LNCaP clone FGC (cell line): ENCODE measurements at regions not wholly inside any gene's neighbourhood (a gene's known extent, or its start where the extent isn't known, plus 50 kb on each side); places are given as distances from the start of the nearest gene placed in this dataset.
A peak's percentile ranks its signal among the peaks of the same experiment; 100 is the strongest.

Source experiments
- DNase-seq: peaks from one replicate; pipeline ENCODE4 v3.0.0-alpha.2; 2011; ENCODE audit warnings: low read depth
- H3K4me3 ChIP-seq: 2 replicates; pipeline ENCODE4 v1.5.1; 2011; ENCODE audit warnings: mild to moderate bottlenecking, low read depth, low read length, control low read depth
- TF ChIP-seq, protein P1 (sequence below): IDR thresholded peaks from 2 replicates; pipeline ENCODE4 v1.5.1; 2012; ENCODE audit warnings: mild to moderate bottlenecking; ENCODE audit not compliant: control insufficient read depth, insufficient read depth; ENCODE audit errors: extremely low read depth

GRCh38 chr2:2536416-2537056 is 205.5 kb upstream of the MYT1L start:
- H3K4me3 ChIP-seq: no peak overlapping the region
- DNase-seq: no peak
- TF ChIP-seq, protein P1, sequence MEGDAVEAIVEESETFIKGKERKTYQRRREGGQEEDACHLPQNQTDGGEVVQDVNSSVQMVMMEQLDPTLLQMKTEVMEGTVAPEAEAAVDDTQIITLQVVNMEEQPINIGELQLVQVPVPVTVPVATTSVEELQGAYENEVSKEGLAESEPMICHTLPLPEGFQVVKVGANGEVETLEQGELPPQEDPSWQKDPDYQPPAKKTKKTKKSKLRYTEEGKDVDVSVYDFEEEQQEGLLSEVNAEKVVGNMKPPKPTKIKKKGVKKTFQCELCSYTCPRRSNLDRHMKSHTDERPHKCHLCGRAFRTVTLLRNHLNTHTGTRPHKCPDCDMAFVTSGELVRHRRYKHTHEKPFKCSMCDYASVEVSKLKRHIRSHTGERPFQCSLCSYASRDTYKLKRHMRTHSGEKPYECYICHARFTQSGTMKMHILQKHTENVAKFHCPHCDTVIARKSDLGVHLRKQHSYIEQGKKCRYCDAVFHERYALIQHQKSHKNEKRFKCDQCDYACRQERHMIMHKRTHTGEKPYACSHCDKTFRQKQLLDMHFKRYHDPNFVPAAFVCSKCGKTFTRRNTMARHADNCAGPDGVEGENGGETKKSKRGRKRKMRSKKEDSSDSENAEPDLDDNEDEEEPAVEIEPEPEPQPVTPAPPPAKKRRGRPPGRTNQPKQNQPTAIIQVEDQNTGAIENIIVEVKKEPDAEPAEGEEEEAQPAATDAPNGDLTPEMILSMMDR: no peak

GRCh38 chr2:2530334-2530733 is 199.3 kb upstream of the MYT1L start:
- TF ChIP-seq, protein P1: 0 out of 2 replicates have a peak, but pooled peaks have one; percentile 5
- no peak overlapping the region for H3K4me3 ChIP-seq
- no peak for DNase-seq

GRCh38 chr2:2528846-2529245 is 197.8 kb upstream of the MYT1L start:
- DNase-seq: no peak
- H3K4me3 ChIP-seq: no peak overlapping the region
- TF ChIP-seq, protein P1: no peak

DNA sequence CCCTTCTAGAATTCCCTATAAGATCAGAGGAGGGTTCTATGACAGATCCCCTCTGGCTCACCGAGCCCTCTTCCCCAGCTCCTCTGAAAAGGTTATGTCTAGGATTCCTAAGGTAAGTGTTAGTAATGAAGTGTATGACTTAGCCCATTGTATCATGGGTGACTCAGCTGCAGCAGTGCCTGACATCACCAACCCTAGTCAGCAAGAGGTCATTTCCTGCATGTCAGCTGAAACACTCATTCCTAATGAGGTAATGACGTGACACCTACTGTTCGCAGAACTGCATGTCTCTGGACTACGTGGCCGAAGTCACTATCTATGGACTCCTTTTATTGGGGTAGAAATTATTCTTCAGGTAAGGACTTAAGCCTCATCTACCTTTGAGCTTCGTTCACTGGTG is 196.1 kb upstream of the MYT1L start:
- TF ChIP-seq, protein P1: no peak
- no peak for DNase-seq
- no peak overlapping the region for H3K4me3 ChIP-seq

DNA sequence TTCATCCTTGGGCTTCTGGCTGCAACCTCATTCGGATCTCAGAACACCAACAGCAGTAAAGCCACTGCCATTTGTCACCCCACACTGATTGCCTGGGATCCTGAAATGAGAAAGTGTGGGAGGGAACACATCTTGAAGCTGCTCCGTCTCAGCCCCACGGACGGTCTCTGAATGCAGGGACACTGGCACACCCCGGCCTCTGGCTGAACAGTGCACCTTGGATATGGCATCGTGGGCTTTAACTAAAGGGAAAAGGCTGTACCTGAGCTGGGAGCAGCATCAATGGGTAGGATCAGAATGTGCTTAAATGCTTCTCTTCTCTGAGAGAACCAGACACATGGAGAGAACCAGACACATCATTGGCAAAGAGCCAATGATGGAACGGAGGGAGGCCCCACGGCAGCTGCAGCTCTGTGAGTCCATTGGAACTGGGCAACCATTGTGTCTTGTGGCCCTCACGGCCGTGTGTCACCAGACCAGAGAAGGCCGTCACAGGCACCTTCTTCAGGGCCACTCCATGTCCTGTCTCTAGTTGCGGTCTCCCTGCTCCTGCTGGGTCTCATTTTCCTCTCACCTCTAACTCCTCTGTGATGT is 193.4 kb upstream of the MYT1L start:
- H3K4me3 ChIP-seq: no peak overlapping the region
- TF ChIP-seq, protein P1: no peak
- no peak for DNase-seq

GRCh38 chr2:2523461-2524347 is 192.6 kb upstream of the MYT1L start:
- DNase-seq: no peak
- TF ChIP-seq, protein P1: no peak
- no peak overlapping the region for H3K4me3 ChIP-seq
